Kidney (tissue), 13 donors: ENCODE measurements at regions not wholly inside any gene's neighbourhood (a gene's known extent, or its start where the extent isn't known, plus 50 kb on each side); places are given as distances from the start of the nearest gene placed in this dataset.

Experiments used
- DNase-seq, 5 donors: peaks; one replicate each; pipeline ENCODE4 v3.0.0-alpha.2; 2013 to 2020
- FAIRE-seq: peaks from 2 replicates; lab custom pipeline; 2012; peaks lifted over from hg19 to GRCh38; lab: Jason Lieb, UNC
- H3K27ac ChIP-seq, 2 donors: one replicate each; pipeline ENCODE4 v1.7.0; 2013; ENCODE audit warnings: low read depth in 2 of 2, low read length in 2 of 2, inconsistent platforms in 1 of 2
- H3K27me3 ChIP-seq: one replicate; pipeline ENCODE4 v1.7.1; 2013; ENCODE audit warnings: low read length, inconsistent platforms; ENCODE audit not compliant: control insufficient read depth, insufficient read depth
- H3K36me3 ChIP-seq, 3 donors: one replicate each; pipeline versions ENCODE4 v1.7.0 to v1.7.1; 2013; ENCODE audit warnings: low read length in 3 of 3, control low read depth in 1 of 3, inconsistent platforms in 1 of 3; ENCODE audit not compliant: insufficient read depth in 3 of 3, control insufficient read depth in 2 of 3
- H3K4me1 ChIP-seq, 3 donors: one replicate each; pipeline versions ENCODE4 v1.7.0 to v1.7.1; 2013; ENCODE audit warnings: low read length in 3 of 3, inconsistent platforms in 1 of 3, low read depth in 1 of 3; ENCODE audit not compliant: control insufficient read depth in 2 of 3, insufficient read depth in 2 of 3
- H3K4me3 ChIP-seq, 3 donors: one replicate each; pipeline versions ENCODE4 v1.7.0 to v1.8.1; 2013; ENCODE audit warnings: low read length in 3 of 3, control low read depth in 1 of 3, inconsistent platforms in 1 of 3
- H3K9ac ChIP-seq, 3 donors: one replicate each; pipeline versions ENCODE4 v1.7.0 to v1.7.1; 2013; ENCODE audit warnings: low read length in 3 of 3, control low read depth in 1 of 3, inconsistent platforms in 1 of 3
- H3K9me3 ChIP-seq, 3 donors: one replicate each; pipeline versions ENCODE4 v1.7.0 to v1.7.1; 2013; ENCODE audit warnings: low read length in 3 of 3, control low read depth in 1 of 3, inconsistent platforms in 1 of 3; ENCODE audit not compliant: control insufficient read depth in 2 of 3, insufficient read depth in 1 of 3
- intact Hi-C: fragments of 100-400 bp; cut with DNase I; formaldehyde crosslinking; loops from one replicate; pipeline ENCODE4 v1.11.1; 2022
- TF ChIP-seq, protein P1 (sequence below): IDR thresholded peaks from 3 replicates; pipeline ENCODE4 v1.5.1; 2012; ENCODE audit warnings: mild to moderate bottlenecking, moderate library complexity, borderline replicate concordance; ENCODE audit not compliant: insufficient read depth; ENCODE audit errors: extremely low read depth
- donor health status: control.
- donor health status: control.
- donor health status: control.
- donor health status: control.
- donor health status: control.
- donor health status: DM: yes; HTN: yes; CAD: no.
- donor health status: Normal renal cell carcinoma (clear cell type).

DNA sequence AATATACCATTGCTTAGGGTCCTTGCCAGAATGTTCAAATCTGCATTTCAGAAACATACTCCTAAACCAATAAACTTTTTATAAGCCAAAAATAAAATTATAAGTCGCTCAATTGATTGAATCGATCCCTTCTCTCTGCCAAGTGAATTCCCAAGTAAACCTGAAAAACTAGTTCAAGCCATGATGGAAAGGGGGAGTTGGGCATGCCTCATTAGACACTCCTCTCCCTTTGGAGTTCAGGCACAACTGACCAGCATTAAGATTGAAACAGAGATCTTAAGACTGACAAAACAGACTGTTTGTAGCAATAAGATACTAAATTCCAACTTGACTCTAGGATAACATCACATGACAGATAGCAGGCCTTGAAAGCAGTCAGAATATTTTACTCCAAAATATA, 113.7 kb upstream of the RASGRP1 start:
- intact Hi-C loops = no loop called here
- DNase-seq (peak in 2 of 5 donors; percentile 58 to 66), FAIRE-seq (no peak)
- Histone ChIP-seq H3K4me1 (no peaks in the 10 kb centered on the region), H3K4me3 (no peak overlapping the region), H3K9ac (no peak overlapping the region), H3K27me3 (no peaks in the 10 kb centered on the region), H3K27ac (no peak overlapping the region), H3K36me3 (no peaks in the 10 kb centered on the region), H3K9me3 (no peaks in the 10 kb centered on the region)
- TF ChIP-seq, protein P1, sequence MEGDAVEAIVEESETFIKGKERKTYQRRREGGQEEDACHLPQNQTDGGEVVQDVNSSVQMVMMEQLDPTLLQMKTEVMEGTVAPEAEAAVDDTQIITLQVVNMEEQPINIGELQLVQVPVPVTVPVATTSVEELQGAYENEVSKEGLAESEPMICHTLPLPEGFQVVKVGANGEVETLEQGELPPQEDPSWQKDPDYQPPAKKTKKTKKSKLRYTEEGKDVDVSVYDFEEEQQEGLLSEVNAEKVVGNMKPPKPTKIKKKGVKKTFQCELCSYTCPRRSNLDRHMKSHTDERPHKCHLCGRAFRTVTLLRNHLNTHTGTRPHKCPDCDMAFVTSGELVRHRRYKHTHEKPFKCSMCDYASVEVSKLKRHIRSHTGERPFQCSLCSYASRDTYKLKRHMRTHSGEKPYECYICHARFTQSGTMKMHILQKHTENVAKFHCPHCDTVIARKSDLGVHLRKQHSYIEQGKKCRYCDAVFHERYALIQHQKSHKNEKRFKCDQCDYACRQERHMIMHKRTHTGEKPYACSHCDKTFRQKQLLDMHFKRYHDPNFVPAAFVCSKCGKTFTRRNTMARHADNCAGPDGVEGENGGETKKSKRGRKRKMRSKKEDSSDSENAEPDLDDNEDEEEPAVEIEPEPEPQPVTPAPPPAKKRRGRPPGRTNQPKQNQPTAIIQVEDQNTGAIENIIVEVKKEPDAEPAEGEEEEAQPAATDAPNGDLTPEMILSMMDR = no peak

DNA sequence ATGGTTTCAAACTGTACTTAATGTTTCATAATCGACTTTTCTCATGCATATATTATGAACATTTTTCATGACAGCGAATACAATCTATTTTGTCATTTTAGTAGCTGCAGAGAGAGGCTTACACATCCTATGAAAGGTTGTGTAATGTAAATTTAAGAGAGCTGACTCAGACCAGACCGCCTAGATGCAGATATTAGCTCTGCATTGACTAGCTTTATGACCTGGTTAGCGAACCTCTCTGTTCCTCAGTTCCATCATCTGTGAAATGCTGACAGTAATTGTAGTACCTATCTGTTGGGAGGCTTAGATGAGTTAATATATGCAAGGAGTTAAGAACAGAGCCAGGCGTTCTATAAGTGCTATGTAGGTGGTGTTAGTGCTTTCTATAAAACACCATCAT, 116.2 kb upstream of the RASGRP1 start:
- H3K9ac ChIP-seq = no peak overlapping the region
- no peaks in the 10 kb centered on the region for H3K36me3 ChIP-seq
- TF ChIP-seq, protein P1 = no peak
- FAIRE-seq (no peak), DNase-seq (no peak)
- no peak overlapping the region for H3K4me3 ChIP-seq
- H3K27me3 ChIP-seq = no peaks in the 10 kb centered on the region
- H3K4me1 ChIP-seq = no peaks in the 10 kb centered on the region
- H3K27ac ChIP-seq = no peak overlapping the region
- no peaks in the 10 kb centered on the region for H3K9me3 ChIP-seq
- intact Hi-C loops = loop anchor here (10.0 kb wide), 1 partner anchor 206 kb away; no protein-coding TSS in a partner anchor

DNA sequence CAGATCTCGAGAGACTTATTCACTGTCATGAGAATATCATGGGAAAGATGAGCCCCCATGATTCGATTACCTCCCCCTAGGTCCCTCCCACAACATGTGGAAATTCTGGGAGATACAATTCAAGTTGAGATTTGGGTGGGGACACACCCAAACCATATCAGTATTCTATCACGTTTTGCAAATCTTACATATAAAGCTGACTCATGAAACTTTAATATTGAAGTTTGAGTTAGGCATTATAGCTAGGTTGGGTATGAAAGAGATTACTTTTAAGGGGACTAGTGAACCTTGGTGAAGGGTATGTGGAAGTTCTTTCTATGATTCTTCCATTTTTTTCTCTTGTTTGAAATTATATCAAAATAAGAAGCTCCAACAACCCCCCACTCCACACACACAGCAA, 117.7 kb upstream of the RASGRP1 start:
- DNase-seq (no peak), FAIRE-seq (no peak)
- Histone ChIP-seq H3K27ac (no peak overlapping the region), H3K9ac (no peak overlapping the region), H3K27me3 (no peaks in the 10 kb centered on the region), H3K9me3 (no peaks in the 10 kb centered on the region), H3K36me3 (no peaks in the 10 kb centered on the region), H3K4me1 (no peaks in the 10 kb centered on the region), H3K4me3 (no peak overlapping the region)
- intact Hi-C loops = loop anchor here (10.0 kb wide), 1 partner anchor 208 kb away; no protein-coding TSS in a partner anchor
- TF ChIP-seq, protein P1 = no peak

DNA sequence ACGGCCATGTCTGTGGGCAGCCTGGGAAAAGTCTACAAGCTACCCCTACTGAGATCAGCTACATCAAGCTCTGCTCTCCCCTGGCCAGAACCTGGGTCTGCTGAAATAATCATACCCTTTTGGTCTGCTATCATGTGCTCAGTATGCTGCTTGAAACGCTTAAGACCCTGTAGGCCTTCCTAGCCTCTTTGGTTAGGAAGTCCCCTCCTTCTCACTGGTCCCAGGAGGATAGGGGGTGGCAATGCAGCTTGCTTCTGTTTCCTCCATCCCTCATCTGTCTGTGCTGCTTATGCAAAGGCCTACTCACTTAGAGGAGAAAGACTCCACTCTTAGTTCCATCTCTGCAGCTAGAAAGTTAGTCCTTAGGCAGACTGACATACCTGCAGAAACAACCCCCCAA, 118.2 kb upstream of the RASGRP1 start:
- H3K9me3 ChIP-seq = no peaks in the 10 kb centered on the region
- TF ChIP-seq, protein P1 = no peak
- intact Hi-C loops = loop anchor here (10.0 kb wide), 1 partner anchor 208 kb away; no protein-coding TSS in a partner anchor
- H3K4me3 ChIP-seq = no peak overlapping the region
- H3K4me1 ChIP-seq = no peaks in the 10 kb centered on the region
- no peaks in the 10 kb centered on the region for H3K27me3 ChIP-seq
- H3K9ac ChIP-seq = no peak overlapping the region
- H3K27ac ChIP-seq = no peak overlapping the region
- DNase-seq (no peak), FAIRE-seq (no peak)
- no peaks in the 10 kb centered on the region for H3K36me3 ChIP-seq
